NCI-H345 treated with DMSO at 0.1 percent for 48 hours (cell line): ENCODE measurements at regions not wholly inside any gene's neighbourhood (a gene's known extent, or its start where the extent isn't known, plus 50 kb on each side); places are given as distances from the start of the nearest gene placed in this dataset.

Experiments used
- DNase-seq: peaks from one replicate; lab custom pipeline; 2025; ENCODE audit not compliant: unreplicated experiment; lab: John Stamatoyannopoulos, UW

DNA sequence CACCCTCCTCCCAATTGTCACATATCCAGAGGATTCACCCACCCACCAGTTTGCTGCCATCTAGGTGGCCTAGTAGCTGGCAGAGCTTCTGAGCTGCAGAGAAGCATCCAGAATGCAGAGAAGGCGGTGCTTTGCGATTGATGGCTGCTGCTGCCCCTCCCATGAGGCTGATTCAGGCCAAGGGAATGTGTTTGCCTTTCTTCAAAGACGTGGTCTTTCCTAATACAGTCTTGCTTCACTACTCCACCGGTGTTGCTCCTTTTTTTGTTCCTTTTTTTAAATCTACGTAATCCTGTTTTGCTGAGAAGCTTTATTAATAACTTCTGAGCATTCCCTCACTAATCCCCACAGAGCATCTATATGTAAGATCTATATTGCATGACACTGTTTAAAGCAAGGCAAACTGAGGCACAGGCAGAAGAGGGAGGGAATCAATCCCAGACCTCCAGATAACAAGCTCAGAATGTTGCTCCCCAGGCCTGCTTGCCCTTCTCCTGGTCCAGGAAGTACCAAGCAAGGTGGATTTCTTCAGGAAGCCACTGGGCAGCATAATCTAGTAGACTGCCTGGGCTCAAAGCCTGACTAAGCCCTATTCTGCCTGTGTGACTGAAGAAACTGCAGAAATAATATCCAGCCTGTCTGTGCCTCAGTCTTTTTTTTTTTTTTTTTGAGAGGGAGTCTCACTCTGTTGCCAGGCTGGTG lies 275.5 kb upstream of the FMN2 start:
- no peak for DNase-seq

GRCh38 chr1:239817276-239817675 lies 274.4 kb upstream of the FMN2 start:
- no peak for DNase-seq

DNA sequence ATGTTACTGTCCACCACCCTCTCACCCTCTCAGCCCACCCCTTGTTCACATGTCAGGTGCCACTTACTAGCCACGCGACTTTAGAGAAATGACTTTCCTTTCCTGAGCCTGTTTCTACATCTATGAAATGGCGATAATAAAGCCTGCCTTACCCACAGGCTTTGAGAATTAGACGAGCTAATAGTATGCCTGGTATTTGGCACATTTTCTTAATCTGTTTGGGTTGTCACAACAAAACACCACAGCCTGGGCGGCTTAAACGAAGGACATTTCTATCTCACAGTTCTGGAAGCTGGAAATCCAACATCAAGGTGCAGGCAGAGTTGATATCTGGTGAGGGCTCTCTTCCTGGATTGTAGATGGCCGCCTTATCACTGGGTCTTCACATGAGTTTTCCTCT lies 273.9 kb upstream of the FMN2 start:
- DNase-seq, result no peak

- no peak for DNase-seq
These were observed 272.6 kb upstream of the FMN2 start for GRCh38 chr1:239819096-239819495.

DNA sequence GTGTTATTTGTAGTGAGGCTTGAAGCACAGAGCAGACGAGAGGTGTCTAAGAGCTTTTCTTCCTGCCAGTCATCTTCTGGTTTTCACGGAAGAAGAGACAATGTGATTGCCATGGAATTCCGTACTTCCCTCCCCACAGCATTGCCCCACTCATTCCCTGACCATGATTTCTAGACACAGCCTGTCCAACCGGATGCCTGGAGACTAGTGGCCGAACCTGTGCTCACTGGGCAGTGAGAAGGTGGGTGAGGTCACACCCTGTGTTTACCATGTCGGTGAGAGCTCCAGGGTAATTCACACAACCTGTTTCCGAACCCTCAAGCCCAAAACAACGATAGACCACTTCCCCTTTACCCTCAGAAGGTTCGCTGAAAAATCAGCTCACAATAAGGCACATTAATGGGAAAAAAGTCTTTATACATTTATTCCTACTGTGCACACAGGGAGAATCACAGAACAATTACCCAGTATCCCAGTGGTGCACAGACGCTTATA lies 271.9 kb upstream of the FMN2 start:
- no peak for DNase-seq

GRCh38 chr1:239823852-239824251 lies 267.8 kb upstream of the FMN2 start:
- DNase-seq, result no peak

- DNase-seq, result no peak
These were observed 265.5 kb upstream of the FMN2 start for GRCh38 chr1:239826211-239826610.

GRCh38 chr1:239826736-239827135 lies 264.9 kb upstream of the FMN2 start:
- DNase-seq, result no peak

GRCh38 chr1:239829535-239829934 lies 262.1 kb upstream of the FMN2 start:
- DNase-seq, result no peak

- DNase-seq, result no peak
These were observed 259.9 kb upstream of the FMN2 start for GRCh38 chr1:239831577-239832355.

DNA sequence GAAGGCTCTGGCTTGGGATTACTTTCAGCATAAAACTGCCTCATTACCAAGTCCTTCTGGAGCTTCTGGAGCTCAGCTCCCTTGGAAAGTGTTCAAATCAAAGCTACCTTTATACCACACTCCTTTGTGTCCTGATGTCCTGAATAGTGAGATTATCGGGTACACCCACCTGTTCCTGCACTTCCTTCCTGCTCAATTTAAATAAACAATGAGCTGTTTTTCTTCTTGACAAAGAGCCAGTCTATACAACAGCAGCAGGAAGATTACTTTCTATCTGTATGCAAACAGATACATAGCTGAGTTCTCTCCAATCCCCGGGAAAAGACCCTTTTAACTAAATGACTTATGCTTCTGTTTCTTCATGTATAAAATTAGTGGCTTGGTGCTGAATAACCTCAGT lies 258.0 kb upstream of the FMN2 start:
- no peak for DNase-seq

GRCh38 chr1:239835946-239836440 lies 255.7 kb upstream of the FMN2 start:
- DNase-seq, result no peak

DNA sequence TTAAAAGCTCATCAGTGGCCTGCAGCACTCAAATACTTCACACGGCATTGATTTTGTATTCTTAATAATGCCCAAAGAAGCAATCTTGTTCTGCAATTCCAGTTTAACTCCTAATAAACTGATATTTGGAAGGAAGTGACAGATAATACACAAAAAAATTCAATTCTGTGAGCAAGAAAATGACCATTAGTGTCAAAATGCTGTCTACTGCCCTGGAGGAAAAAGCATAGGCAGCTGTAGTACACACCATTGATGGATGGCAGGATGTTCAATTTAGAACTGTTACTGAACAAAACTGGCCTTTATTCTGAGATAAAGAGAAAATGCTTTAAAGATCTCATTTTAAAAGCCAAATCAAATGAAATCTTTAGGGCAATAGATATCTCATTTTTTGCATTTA lies 251.3 kb upstream of the FMN2 start:
- DNase-seq, result no peak

GRCh38 chr1:239840790-239841189 lies 250.9 kb upstream of the FMN2 start:
- DNase-seq, result no peak

GRCh38 chr1:239841631-239842030 lies 250.1 kb upstream of the FMN2 start:
- DNase-seq, result no peak

- no peak for DNase-seq
These were observed 248.1 kb upstream of the FMN2 start for GRCh38 chr1:239843541-239843940.

- DNase-seq, result no peak
These were observed 246.8 kb upstream of the FMN2 start for GRCh38 chr1:239844833-239845232.

GRCh38 chr1:239854922-239855321 lies 236.8 kb upstream of the FMN2 start:
- DNase-seq, result no peak

- no peak for DNase-seq
These were observed 235.6 kb upstream of the FMN2 start for GRCh38 chr1:239856067-239856466.

DNA sequence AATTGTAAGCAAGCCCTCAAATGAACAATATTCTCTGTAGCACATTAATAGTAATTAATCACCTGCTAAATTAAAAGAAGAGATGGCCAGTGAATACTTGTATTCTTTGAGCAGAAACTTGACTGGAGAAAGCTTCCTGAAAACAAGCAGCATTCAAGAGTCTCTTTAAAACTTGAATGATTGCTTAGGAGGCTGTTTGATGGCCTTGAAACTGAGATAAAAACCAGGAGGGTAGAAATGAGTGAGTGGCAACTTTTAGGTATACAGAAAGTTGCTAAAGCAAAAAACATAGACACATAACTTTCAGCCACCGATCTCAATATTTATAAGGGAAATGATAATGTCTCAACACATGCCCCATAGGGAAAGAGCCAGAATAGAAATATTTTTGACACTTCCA lies 234.8 kb upstream of the FMN2 start:
- no peak for DNase-seq

DNA sequence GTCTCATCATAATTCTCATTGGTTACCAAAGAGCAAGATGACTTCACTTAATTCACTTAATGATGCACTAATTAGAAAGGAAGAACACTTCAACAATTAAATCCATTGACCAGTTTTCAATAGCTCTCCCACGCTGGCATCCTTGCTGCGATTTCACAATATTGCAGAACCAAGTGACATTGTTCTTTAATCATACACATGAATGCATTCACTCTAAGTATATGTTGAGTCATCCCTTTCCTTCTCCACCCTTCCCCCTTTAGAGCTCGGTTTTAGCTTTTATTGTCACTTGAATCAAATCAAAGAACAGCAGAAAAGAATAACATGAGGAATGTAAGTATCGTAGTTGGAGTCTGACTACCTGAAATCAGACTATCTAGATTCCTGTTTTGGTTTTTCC lies 233.6 kb upstream of the FMN2 start:
- no peak for DNase-seq

DNA sequence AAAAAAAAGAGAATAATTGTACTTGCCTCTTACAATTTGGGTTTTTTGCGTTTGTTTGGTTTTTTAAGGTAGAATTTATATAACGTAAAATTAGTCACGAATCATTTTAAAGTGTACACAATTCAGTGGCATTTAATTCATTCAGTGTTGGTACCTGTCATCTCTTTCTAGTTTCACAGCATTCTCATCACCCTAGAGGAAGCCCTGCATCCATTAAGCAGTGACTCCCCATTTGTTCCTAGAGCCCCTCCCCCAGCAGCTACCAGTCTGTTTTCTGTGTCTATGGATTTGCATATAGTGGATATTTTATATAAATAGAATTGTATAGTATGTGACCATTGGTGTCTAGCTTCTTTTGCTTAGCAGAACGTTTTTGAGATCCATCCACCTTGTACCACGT lies 233.2 kb upstream of the FMN2 start:
- DNase-seq, result no peak
